Fibroblast of lung (primary cell): ENCODE measurements at regions not wholly inside any gene's neighbourhood (a gene's known extent, or its start where the extent isn't known, plus 50 kb on each side); places are given as distances from the start of the nearest gene placed in this dataset.

Source experiments
- CTCF ChIP-seq, 2 donors: IDR thresholded peaks in 1 of 2; conservative IDR thresholded peaks in 1 of 2; 1 replicate in 1 of 2; 2 replicates in 1 of 2; pipeline ENCODE4 v1.5.1; 2011 to 2012; ENCODE audit warnings: low read length in 2 of 2, control low read depth in 1 of 2, inconsistent platforms in 1 of 2, low read depth in 1 of 2, mild to moderate bottlenecking in 1 of 2
- EZH2 ChIP-seq: IDR thresholded peaks from 2 replicates; pipeline ENCODE4 v1.5.1; 2012; ENCODE audit warnings: low read length, control low read depth, mild to moderate bottlenecking; ENCODE audit errors: missing control alignments

- TF ChIP-seq CTCF (conservative IDR thresholded peaks at IDR 0.05 in 1 of 2, IDR thresholded peaks at IDR 0.05 in 1 of 2; ENCODE audit: low read depth in 1 of 2, low read length in 2 of 2) (no peak), EZH2 (no peak)
Observed at GRCh38 chr17:73960469-73960868, 243.0 kb upstream of the RPL38 start.
